ENCODE measurements at regions not wholly inside any gene's neighbourhood (a gene's known extent, or its start where the extent isn't known, plus 50 kb on each side); places are given as distances from the start of the nearest gene placed in this dataset.
"Not testable (repeated sequence)": the region's sequence is repeated elsewhere in the genome, so short reads cannot be mapped to it uniquely, and the experiment has no call there.

DNA sequence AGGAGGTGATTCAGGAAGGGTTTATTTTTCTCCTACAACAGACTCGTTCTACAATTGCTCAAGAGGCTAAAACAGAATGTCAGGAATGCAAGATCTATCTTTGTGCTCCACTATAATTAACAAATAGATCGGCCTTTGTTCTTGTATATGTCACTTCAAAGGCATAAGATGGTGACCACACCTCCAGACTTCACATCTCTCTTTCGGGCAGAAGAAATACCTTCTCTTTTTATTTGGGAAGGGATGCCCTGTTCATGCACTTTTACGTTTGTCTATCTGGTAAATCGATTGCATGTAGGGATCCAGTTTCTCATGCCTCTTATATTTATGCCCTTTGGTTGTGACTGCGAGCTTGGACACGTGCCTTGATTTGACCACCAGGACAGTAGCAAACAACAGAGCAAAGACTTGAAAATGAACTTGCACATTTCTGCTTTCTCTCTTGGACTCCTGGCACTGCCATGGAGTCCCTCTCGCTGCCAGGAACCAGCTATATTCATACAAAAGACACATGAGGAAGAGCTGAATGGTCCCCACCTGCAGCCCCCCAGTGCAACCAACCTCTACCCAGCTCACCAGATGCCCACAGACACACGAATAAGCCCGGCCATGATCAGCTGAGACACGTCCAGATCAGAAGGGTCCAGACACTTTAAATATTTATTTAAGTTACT lies 219.8 kb upstream of the STXBP5 start:
- intact Hi-C loops (cut with DNase I; ENCODE audit: low total_unique reads), result no loop called here
- WGBS, 2 donors, result 69 to 71% methylated on average over 11 of the region's 11 CpGs

GRCh38 chr6:146985111-146985510 lies 219.1 kb upstream of the STXBP5 start:
- intact Hi-C loops (cut with DNase I; ENCODE audit: low total_unique reads), result no loop called here
- DNase-seq (ENCODE audit: low spot score in 2 of 2), result no peak
- H3K4me3 ChIP-seq (ENCODE audit: low read depth, poor library complexity, severe bottlenecking), result no peak overlapping the region
- TF ChIP-seq POLR2A (IDR thresholded peaks at IDR 0.05) (no peak), CTCF (IDR thresholded peaks at IDR 0.05) (no peak)
- 56 to 62% methylated on average over 3 of the region's 3 CpGs for WGBS, 2 donors

More for the DNA sequence above, 219.8 kb upstream of the STXBP5 start:
- no peak overlapping the region for H3K4me3 ChIP-seq (ENCODE audit: low read depth, poor library complexity, severe bottlenecking)
- TF ChIP-seq CTCF (IDR thresholded peaks at IDR 0.05) (no peak), POLR2A (IDR thresholded peaks at IDR 0.05) (no peak)
- no peak for DNase-seq (ENCODE audit: low spot score in 2 of 2)

- TF ChIP-seq POLR2A (IDR thresholded peaks at IDR 0.05) (no peak), CTCF (IDR thresholded peaks at IDR 0.05) (no peak)
- WGBS, 2 donors, result 96 to 97% methylated on average over 2 of the region's 2 CpGs
- no peak for DNase-seq (ENCODE audit: low spot score in 2 of 2)
- no peak overlapping the region for H3K4me3 ChIP-seq (ENCODE audit: low read depth, poor library complexity, severe bottlenecking)
- intact Hi-C loops (cut with DNase I; ENCODE audit: low total_unique reads), result no loop called here
Measured at GRCh38 chr6:146985966-146986365, 218.3 kb upstream of the STXBP5 start.

DNA sequence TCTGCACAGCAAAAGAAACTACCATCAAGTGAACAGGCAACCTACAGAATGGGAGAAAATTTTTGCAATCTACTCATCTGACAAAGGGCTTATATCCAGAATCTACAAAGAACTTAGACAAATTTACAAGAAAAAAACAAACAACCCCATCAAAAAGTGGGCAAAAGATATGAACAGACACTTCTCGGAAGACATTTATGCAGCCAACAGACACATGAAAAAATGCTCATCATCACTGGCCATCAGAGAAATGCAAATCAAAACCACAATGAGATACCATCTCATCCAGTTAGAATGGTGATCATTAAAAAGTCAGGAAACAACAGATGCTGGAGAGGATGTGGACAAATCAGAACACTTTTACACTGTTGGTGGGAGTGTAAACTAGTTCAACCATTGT lies 216.3 kb upstream of the STXBP5 start:
- WGBS, 2 donors, result 96 to 100% methylated on average over 1 of the region's 1 CpG
- H3K4me3 ChIP-seq (ENCODE audit: low read depth, poor library complexity, severe bottlenecking); DNase-seq (ENCODE audit: low spot score in 2 of 2); intact Hi-C loops (cut with DNase I; ENCODE audit: low total_unique reads): not testable (repeated sequence)

GRCh38 chr6:146989860-146990259 lies 214.4 kb upstream of the STXBP5 start:
- no peak for DNase-seq (ENCODE audit: low spot score in 2 of 2)
- TF ChIP-seq CTCF (IDR thresholded peaks at IDR 0.05) (no peak), POLR2A (IDR thresholded peaks at IDR 0.05) (no peak)
- no peak overlapping the region for H3K4me3 ChIP-seq (ENCODE audit: low read depth, poor library complexity, severe bottlenecking)
- 84 to 86% methylated on average over 4 of the region's 4 CpGs for WGBS, 2 donors
- intact Hi-C loops (cut with DNase I; ENCODE audit: low total_unique reads), result no loop called here

- intact Hi-C loops (cut with DNase I; ENCODE audit: low total_unique reads), result no loop called here
- no peak overlapping the region for H3K4me3 ChIP-seq (ENCODE audit: low read depth, poor library complexity, severe bottlenecking)
- TF ChIP-seq POLR2A (IDR thresholded peaks at IDR 0.05), result no peak
- TF ChIP-seq CTCF (IDR thresholded peaks at IDR 0.05), result no peak
- no peak for DNase-seq (ENCODE audit: low spot score in 2 of 2)
- WGBS, 2 donors, result 55 to 60% methylated on average over 2 of the region's 2 CpGs
Measured at GRCh38 chr6:146990284-146990683, 213.9 kb upstream of the STXBP5 start.
